ENCODE measurements at regions not wholly inside any gene's neighbourhood (a gene's known extent, or its start where the extent isn't known, plus 50 kb on each side); places are given as distances from the start of the nearest gene placed in this dataset.

- TF ChIP-seq CTCF (IDR thresholded peaks at IDR 0.05; ENCODE audit: extremely low read depth, missing control alignments), result peak; percentile 94
- DNase-seq (ENCODE audit: low spot score), result peak; percentile 72
These were observed 58.2 kb upstream of the ANTXRL start for GRCh38 chr10:46228563-46229071.

DNA sequence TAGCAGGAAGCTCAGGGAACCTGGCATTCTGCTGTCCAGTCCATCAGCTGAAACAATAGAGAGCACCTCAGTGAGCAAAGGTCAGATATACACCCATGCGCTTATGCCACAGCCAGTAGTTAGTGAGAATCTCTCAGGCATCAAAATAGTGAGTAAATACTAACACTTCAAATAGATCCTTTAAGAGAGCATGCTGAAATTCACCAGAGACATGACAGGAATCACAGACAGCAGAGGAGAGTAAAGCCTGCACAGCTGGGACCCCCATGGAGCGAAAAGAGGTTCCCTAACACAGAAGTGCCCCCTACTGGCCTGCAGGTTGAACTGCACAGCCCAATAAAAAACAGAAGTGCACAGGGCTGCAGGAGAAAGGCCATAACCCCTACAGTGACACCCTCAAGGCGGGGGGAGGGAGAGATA, 57.6 kb upstream of the ANTXRL start:
- peak; percentile 27 for DNase-seq (ENCODE audit: low spot score)
- peak; percentile 35 for TF ChIP-seq CTCF (IDR thresholded peaks at IDR 0.05; ENCODE audit: extremely low read depth, missing control alignments)

GRCh38 chr10:46230615-46231014, 56.2 kb upstream of the ANTXRL start:
- TF ChIP-seq CTCF (IDR thresholded peaks at IDR 0.05; ENCODE audit: extremely low read depth, missing control alignments), result no peak
- no peak for DNase-seq (ENCODE audit: low spot score)

DNA sequence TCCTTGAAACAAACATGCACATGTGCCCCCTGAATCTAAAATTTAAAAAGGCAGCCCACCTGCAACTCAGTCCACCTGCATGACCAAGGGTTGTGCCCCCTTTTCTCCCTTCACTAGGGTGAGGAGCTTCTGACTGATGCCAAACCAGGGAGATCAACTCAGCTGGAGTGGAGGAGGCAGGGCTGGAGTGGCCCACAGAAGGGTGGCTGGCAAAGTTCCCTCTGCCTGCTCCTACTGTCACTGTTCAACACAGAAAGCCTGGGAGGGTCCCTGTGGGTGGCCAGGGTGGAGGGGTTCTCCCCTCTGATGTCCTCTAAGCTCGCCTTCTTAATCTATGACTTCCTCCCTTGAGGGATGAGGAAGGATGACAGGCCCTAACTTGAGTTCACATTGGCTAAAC, 55.7 kb upstream of the ANTXRL start:
- DNase-seq (ENCODE audit: low spot score), result no peak
- TF ChIP-seq CTCF (IDR thresholded peaks at IDR 0.05; ENCODE audit: extremely low read depth, missing control alignments), result no peak

- no peak for DNase-seq (ENCODE audit: low spot score)
- no peak for TF ChIP-seq CTCF (IDR thresholded peaks at IDR 0.05; ENCODE audit: extremely low read depth, missing control alignments)
These were observed 54.7 kb upstream of the ANTXRL start for GRCh38 chr10:46232084-46232483.

DNA sequence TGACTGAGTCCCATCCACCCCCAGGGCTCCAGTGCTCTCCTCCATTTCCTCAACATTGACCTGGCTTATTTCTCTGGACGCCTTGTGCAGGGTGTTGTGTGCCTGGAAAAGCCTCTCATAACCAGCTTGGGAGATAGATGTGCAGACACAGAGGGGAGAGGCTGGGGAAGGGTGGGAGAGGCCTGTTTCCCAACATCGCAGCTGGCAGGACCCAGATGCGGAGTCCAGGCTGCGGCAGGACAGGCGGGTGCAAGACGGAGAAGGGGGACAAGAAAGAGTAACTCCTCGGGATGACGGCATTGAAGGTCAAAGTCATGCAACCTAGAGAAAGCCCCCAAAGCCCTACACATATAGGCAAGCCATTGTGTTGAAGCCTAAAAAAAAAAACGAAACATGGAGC, 54.1 kb upstream of the ANTXRL start:
- no peak for TF ChIP-seq CTCF (IDR thresholded peaks at IDR 0.05; ENCODE audit: extremely low read depth, missing control alignments)
- no peak for DNase-seq (ENCODE audit: low spot score)

DNA sequence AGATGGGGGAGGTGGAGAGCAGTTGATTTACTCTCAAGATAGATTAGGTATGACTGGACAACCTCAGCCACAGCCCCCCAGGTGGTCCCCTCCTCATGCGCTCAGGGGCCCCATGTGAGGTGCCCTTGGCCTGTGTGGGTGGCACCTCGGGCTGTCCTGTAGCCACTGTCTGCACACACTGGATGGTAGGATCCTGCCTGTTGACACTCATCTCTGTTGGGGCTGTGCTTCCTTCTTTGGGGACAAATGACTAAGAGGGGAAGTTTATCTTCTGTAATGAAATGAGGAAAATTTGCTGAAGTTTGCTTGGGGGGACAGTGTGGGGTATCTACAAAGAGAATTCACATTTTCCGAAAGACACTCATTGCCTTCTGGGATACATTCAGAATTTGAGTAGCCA, 53.6 kb upstream of the ANTXRL start:
- no peak for TF ChIP-seq CTCF (IDR thresholded peaks at IDR 0.05; ENCODE audit: extremely low read depth, missing control alignments)
- DNase-seq (ENCODE audit: low spot score), result no peak

All from GM20000 (cell line).